Thyroid gland (tissue), 4 donors: ENCODE measurements at regions not wholly inside any gene's neighbourhood (a gene's known extent, or its start where the extent isn't known, plus 50 kb on each side); places are given as distances from the start of the nearest gene placed in this dataset.

ENCODE experiments used
- DNase-seq, 2 donors: peaks; one replicate each; pipeline ENCODE4 v3.0.0-alpha.2; 2019
- H3K27ac ChIP-seq, 3 donors: fragments of 200-600 bp; sonication (generic); 1 replicate in 2 of 3; 2 replicates in 1 of 3; pipeline ENCODE4 v1.5.1; 2016 to 2019; ENCODE audit warnings: mild to moderate bottlenecking in 1 of 3, moderate library complexity in 1 of 3
- H3K27me3 ChIP-seq: fragments of 200-600 bp; sonication (generic); one replicate; pipeline ENCODE4 v1.5.1; 2019
- H3K36me3 ChIP-seq, 2 donors: fragments of 200-600 bp; sonication (generic); one replicate each; pipeline ENCODE4 v1.5.1; 2016 to 2019
- H3K4me1 ChIP-seq, 2 donors: fragments of 200-600 bp; sonication (generic); one replicate each; pipeline ENCODE4 v1.5.1; 2017 to 2019
- H3K4me3 ChIP-seq, 3 donors: fragments of 200-600 bp; sonication (generic); replicated peaks in 1 of 3; 1 replicate in 2 of 3; 2 replicates in 1 of 3; pipeline ENCODE4 v1.5.1; 2016; ENCODE audit warnings: mild to moderate bottlenecking in 1 of 3
- H3K9me3 ChIP-seq: fragments of 200-600 bp; sonication (generic); one replicate; pipeline ENCODE4 v1.5.1; 2017
- CTCF ChIP-seq, 6 experiments: fragments of 200-600 bp in 3 of 6; fragments of 450-650 bp in 3 of 6; sonication (generic) in 3 of 6; IDR thresholded peaks; one replicate each; pipeline ENCODE4 v1.5.1; 2016 to 2019; ENCODE audit warnings: antibody characterized with exemption in 6 of 6, mild to moderate bottlenecking in 2 of 6, inconsistent platforms in 1 of 6, moderate library complexity in 1 of 6
- POLR2A ChIP-seq, 2 donors: fragments of 450-650 bp; IDR thresholded peaks; one replicate each; pipeline ENCODE4 v1.6.1; 2017; ENCODE audit warnings: antibody characterized with exemption in 2 of 2, mild to moderate bottlenecking in 2 of 2, moderate library complexity in 1 of 2
- WGBS, 2 donors: methylation state at CpG; one replicate each; pipeline ENCODE4 v1.1.5; 2017; 5-methylcytosine and 5-hydroxymethylcytosine counted together
- intact Hi-C: fragments of 100-400 bp; cut with DNase I; formaldehyde crosslinking; loops from one replicate; pipeline ENCODE4 v1.15.1; 2023

- Histone ChIP-seq H3K36me3 (no peaks in the 10 kb centered on the region), H3K4me3 (no peak overlapping the region), H3K27ac (no peak overlapping the region), H3K27me3 (no peaks in the 10 kb centered on the region), H3K9me3 (no peaks in the 10 kb centered on the region), H3K4me1 (no peaks in the 10 kb centered on the region)
- no peak for TF ChIP-seq CTCF (IDR thresholded peaks at IDR 0.05)
- no peak for TF ChIP-seq POLR2A (IDR thresholded peaks at IDR 0.05)
- intact Hi-C loops = no loop called here
- no peak for DNase-seq
These were observed 201.2 kb downstream of the SREK1 start for GRCh38 chr5:66345281-66345680.

DNA sequence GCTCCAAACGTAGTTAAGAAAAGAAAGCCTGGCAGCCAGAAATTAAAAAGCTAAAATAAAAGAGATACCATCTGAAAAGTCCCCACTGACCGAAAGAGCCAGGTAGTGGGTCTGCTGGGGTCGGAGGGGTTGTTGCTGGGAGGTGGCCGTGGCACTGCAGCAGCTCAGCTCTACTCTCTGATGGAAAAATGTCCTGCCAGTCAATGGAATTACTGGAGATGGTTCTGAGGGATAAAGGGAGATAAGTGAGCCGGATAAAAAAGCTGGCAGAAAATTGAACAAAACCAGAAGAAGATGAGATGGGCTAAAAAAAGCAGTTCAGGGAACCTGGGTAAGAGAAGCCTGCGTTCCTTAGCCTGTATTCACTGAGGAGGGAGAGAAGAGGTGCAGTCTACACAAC is 202.8 kb downstream of the SREK1 start:
- Histone ChIP-seq H3K9me3 (no peaks in the 10 kb centered on the region), H3K4me1 (no peaks in the 10 kb centered on the region), H3K27me3 (no peaks in the 10 kb centered on the region), H3K4me3 (no peak overlapping the region), H3K36me3 (no peaks in the 10 kb centered on the region), H3K27ac (no peak overlapping the region)
- DNase-seq = no peak
- no peak for TF ChIP-seq POLR2A (IDR thresholded peaks at IDR 0.05)
- no peak for TF ChIP-seq CTCF (IDR thresholded peaks at IDR 0.05)
- intact Hi-C loops = no loop called here
- WGBS, 2 donors = 84 to 89% methylated on average over 6 of the region's 6 CpGs

- intact Hi-C loops = no loop called here
- no peak for DNase-seq
- Histone ChIP-seq H3K4me3 (no peak overlapping the region), H3K36me3 (no peaks in the 10 kb centered on the region), H3K9me3 (no peaks in the 10 kb centered on the region), H3K27ac (no peak overlapping the region), H3K4me1 (no peaks in the 10 kb centered on the region), H3K27me3 (no peaks in the 10 kb centered on the region)
- TF ChIP-seq CTCF (IDR thresholded peaks at IDR 0.05) (no peak), POLR2A (IDR thresholded peaks at IDR 0.05) (no peak)
- 80 to 84% methylated on average over 4 of the region's 4 CpGs for WGBS, 2 donors
These were observed 204.5 kb downstream of the SREK1 start for GRCh38 chr5:66348387-66349125.

GRCh38 chr5:66351813-66352212 is 207.7 kb downstream of the SREK1 start:
- H3K4me1 ChIP-seq = no peaks in the 10 kb centered on the region
- no peaks in the 10 kb centered on the region for H3K27me3 ChIP-seq
- H3K36me3 ChIP-seq = no peaks in the 10 kb centered on the region
- no peaks in the 10 kb centered on the region for H3K9me3 ChIP-seq
- DNase-seq = no peak
- H3K4me3 ChIP-seq = no peak overlapping the region
- intact Hi-C loops = no loop called here
- TF ChIP-seq POLR2A (IDR thresholded peaks at IDR 0.05) = no peak
- no peak for TF ChIP-seq CTCF (IDR thresholded peaks at IDR 0.05)
- WGBS, 2 donors = 91 to 97% methylated on average over 1 of the region's 1 CpG
- no peak overlapping the region for H3K27ac ChIP-seq

- no peak for TF ChIP-seq POLR2A (IDR thresholded peaks at IDR 0.05)
- TF ChIP-seq CTCF (IDR thresholded peaks at IDR 0.05) = no peak
- DNase-seq = no peak
- no peaks in the 10 kb centered on the region for H3K36me3 ChIP-seq
- WGBS, 2 donors = 91 to 93% methylated on average over 2 of the region's 2 CpGs
- intact Hi-C loops = no loop called here
- no peaks in the 10 kb centered on the region for H3K4me1 ChIP-seq
- no peaks in the 10 kb centered on the region for H3K9me3 ChIP-seq
- no peak overlapping the region for H3K27ac ChIP-seq
- no peaks in the 10 kb centered on the region for H3K27me3 ChIP-seq
- H3K4me3 ChIP-seq = no peak overlapping the region
These were observed 209.1 kb downstream of the SREK1 start for GRCh38 chr5:66353186-66353585.
